ENCODE measurements at regions not wholly inside any gene's neighbourhood (a gene's known extent, or its start where the extent isn't known, plus 50 kb on each side); places are given as distances from the start of the nearest gene placed in this dataset.
"Not testable (repeated sequence)": the region's sequence is repeated elsewhere in the genome, so short reads cannot be mapped to it uniquely, and the experiment has no call there.

- H2AK9ac ChIP-seq (replicated peaks; ENCODE audit: low read depth, low read length, poor library complexity); H3K23ac ChIP-seq (ENCODE audit: low read depth, low read length); H3K36me3 ChIP-seq (ENCODE audit: control insufficient read depth, insufficient read depth, low read length); H2AFZ ChIP-seq (replicated peaks; ENCODE audit: low read length, poor library complexity); BruUV-seq (replicated peaks); H3K79me1 ChIP-seq (ENCODE audit: low read depth in 1 of 2, low read length in 2 of 2); H2BK20ac ChIP-seq (ENCODE audit: low read depth, low read length); H3K27me3 ChIP-seq (ENCODE audit: control insufficient read depth, insufficient read depth, low read length); H4K8ac ChIP-seq (ENCODE audit: low read depth in 2 of 2, low read length in 2 of 2); H3K56ac ChIP-seq (ENCODE audit: extremely low read depth, insufficient read depth, low read length); H3K4me3 ChIP-seq (ENCODE audit: insufficient read depth, low read depth, low read length); H4K5ac ChIP-seq (ENCODE audit: low read depth, low read length); H2BK15ac ChIP-seq (ENCODE audit: low read depth, low read length); H4K20me1 ChIP-seq (ENCODE audit: insufficient read depth, low read length); H3K14ac ChIP-seq (replicated peaks; ENCODE audit: low read depth, low read length); H3K4me2 ChIP-seq (ENCODE audit: low read depth, low read length); H3K4me1 ChIP-seq (ENCODE audit: control insufficient read depth, insufficient read depth, low read length); H3K27ac ChIP-seq (ENCODE audit: insufficient read depth, low read length); H3K4ac ChIP-seq (ENCODE audit: low read depth, low read length); H2BK120ac ChIP-seq (ENCODE audit: low read depth, low read length); H3K9me1 ChIP-seq (ENCODE audit: insufficient read depth, low read length); H4K91ac ChIP-seq (ENCODE audit: insufficient read depth, low read depth, low read length); CTCF ChIA-PET; H2AK5ac ChIP-seq (ENCODE audit: low read depth, low read length); ATAC-seq (ENCODE audit: low read depth); intact Hi-C loops (cut with micrococcal nuclease); DNase-seq; POLR2A ChIA-PET (ENCODE audit: unreplicated experiment); H2BK5ac ChIP-seq (ENCODE audit: low read depth, low read length, poor library complexity, severe bottlenecking); H3K18ac ChIP-seq (ENCODE audit: low read depth, low read length); H3K9me3 ChIP-seq (ENCODE audit: control insufficient read depth, insufficient read depth, low read length); in situ Hi-C loops (cut with MboI; ENCODE audit: low sequenced_read_pairs); H3K9ac ChIP-seq (ENCODE audit: low read depth, low read length); dilution Hi-C loops (cut with HindIII; ENCODE audit: low sequenced_read_pairs, unreplicated experiment): not testable (repeated sequence)
- WGBS, 2 experiments (ENCODE audit: extremely low coverage in 2 of 2, insufficient read length in 1 of 2), result no CpG with 5 or more reads among the region's 1 CpG
These were observed 192.9 kb downstream of the SPDYE17 start for GRCh38 chr7:76839214-76839613.

Measured in IMR-90 (cell line).